HG03432 (cell line): ENCODE measurements at regions not wholly inside any gene's neighbourhood (a gene's known extent, or its start where the extent isn't known, plus 50 kb on each side); places are given as distances from the start of the nearest gene placed in this dataset.
A peak's percentile ranks its signal among the peaks of the same experiment; 100 is the strongest.

ENCODE experiments used
- ATAC-seq: cut with Tn5 transposase; IDR thresholded peaks from one replicate; pipeline ENCODE4 v1.9.1; 2021; ENCODE audit warnings: mild to moderate bottlenecking, moderate library complexity; ENCODE audit not compliant: unreplicated experiment

DNA sequence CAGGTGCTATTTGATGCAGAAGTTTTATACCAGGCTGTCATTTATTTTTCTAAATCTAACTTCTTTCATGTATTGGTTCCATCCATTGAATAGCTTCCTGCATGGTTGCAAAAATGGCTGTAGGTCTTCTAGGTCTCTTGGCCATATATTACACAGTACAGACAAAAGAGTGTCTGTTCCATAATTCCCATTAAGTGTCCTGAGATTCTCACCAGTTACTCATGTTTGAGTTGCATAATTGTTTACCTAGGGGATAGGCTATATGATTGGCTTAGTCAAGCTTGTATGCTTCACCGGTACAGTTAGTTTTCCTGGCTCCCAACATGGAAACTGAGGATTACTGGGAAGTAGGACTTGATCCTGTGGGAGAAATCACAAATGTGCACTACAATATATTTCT is 399.4 kb upstream of the NUDT12 start:
- no peak for ATAC-seq

DNA sequence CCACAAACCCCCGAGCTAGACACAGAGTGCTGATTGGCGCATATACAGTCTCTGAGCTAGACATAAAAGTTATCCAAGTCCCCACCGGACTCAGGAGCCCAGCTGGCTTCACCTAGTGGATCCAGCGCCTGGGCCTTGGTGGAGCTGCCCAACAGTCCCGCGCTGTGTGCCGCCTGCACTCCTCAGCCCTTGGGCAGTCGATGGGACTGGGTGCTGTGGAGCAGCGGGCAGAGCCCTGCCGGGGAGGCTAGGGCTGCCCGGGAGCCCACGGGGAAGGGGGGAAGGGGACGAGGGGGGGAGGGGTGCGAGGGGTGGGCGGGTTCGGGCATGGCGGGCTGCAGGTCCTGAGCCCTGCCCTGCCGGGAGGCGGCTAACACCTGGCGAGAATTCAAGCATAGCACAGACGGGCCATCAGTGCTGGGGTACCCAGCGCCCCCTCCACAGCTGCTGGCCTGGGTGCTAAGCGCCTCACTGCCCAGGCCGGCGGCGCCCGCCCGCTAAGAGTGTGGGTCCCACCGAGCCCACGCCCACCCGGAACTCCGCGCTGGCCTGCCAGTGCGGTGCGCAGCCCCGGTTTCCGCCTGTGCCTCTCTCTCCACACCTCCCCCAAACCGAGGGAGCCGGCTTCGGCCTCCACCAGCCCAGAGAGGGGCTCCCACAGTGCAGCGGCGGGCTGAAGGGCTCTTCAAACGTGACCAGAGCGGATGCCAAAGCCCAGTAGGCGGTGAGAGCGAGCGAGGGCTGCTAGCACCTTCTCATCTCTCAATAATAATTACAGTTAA is 391.2 kb upstream of the NUDT12 start:
- no peak for ATAC-seq

DNA sequence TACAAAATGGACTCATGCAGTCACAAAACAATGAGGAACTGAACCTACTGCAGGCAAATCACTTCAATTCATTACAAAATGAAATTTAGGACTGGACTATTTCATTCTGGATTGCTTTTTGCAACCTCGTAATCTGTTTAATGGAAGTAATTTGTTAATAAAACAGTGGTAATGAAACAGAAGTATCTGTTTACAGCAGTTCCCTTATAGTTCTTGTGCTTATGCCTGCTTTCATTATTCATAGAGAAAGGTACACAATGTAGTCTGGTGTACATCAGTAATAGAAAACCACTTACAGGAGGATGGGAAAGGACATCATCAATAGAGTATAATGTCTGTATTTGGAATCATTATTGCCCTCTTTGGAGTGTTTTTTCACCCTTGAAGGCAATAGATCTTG is 389.2 kb upstream of the NUDT12 start:
- no peak for ATAC-seq

DNA sequence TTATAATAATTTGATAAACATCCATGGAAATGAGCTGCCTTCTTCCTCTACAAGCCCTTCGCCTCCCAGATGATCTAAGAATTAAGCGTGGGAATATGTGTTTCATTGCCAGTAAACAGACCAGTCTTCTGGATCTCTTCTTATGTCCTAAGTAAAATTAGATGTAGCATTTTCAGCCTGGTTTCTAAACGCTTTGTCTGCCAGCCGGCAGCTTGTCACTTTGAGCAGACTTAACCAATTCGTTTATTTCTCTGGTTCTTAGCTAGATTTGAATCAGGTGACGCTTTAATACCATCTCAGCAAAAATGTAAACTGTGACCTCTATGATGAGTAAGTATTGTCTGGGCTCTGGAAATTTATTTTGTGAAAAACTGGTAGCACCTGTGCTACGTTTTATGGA is 380.6 kb upstream of the NUDT12 start:
- ATAC-seq = no peak

DNA sequence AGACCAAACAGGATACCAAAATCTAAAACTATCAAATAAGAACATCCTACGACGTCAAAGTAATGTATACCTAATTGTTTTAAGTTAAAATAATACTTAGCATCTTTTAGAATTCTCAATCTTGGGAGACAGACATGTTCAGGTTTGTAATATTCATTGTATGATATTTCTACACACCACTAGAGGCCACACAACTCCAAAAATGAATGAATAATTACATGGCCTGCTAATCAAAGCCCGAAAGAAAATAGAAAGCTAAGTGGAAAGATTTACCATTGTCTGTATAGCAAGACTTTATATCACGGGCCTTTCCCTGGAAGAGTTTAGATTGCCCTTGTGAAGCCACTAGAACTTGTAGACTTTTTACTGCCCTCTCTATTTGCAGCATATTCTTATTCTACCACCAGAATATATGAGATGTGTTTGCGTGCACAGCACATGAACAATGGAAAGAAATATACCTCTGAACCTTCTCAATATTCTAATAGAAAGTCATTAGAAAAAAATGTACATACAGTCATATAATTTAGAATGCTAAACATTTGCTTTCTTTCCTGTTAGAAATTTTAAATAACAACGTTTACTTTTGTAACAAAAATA is 380.1 kb upstream of the NUDT12 start:
- no peak for ATAC-seq

DNA sequence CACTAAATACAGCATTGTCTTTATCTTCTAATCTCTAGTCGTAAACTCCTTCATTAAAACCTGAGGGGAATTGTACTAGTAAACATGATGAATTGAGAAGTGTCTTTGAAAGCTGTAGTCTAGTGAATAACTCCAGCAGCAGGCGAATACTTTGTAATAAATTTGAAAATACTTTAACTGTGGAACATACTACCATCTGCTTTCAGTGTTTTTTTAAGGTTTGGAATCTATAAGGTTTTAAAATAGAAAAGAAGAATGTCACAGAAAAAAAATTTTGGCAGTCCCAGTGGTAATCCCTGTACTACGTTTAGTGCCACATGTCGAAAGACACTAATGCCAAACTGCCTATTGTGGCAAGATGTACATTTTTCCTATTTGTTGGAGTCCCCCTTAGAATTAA is 379.0 kb upstream of the NUDT12 start:
- no peak for ATAC-seq

DNA sequence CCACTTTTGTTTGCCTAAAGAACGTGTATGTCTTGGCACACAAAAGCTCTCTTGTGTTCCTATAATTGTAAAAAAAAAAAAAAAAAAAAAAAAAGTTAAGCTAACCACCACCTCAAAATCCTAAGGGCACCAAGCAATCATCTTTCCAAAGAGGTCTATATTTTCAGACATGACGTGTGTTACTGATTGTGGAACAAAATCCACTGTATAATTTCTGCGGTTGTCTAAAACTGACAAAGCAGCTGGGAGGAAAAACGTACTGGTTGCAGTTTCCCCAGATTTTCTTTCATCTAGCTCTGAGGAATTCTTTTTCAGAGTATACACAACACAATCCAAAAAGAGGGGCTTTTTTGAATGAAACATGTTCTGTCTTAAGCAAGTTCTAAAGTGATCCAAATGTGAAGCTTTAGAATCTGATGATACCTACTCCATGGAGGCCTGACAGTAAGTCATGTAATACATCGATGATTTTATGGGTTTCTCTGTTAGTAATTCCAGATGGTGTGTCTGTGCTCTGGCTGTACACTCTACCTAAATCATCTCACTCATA is 375.6 kb upstream of the NUDT12 start:
- ATAC-seq = no peak

DNA sequence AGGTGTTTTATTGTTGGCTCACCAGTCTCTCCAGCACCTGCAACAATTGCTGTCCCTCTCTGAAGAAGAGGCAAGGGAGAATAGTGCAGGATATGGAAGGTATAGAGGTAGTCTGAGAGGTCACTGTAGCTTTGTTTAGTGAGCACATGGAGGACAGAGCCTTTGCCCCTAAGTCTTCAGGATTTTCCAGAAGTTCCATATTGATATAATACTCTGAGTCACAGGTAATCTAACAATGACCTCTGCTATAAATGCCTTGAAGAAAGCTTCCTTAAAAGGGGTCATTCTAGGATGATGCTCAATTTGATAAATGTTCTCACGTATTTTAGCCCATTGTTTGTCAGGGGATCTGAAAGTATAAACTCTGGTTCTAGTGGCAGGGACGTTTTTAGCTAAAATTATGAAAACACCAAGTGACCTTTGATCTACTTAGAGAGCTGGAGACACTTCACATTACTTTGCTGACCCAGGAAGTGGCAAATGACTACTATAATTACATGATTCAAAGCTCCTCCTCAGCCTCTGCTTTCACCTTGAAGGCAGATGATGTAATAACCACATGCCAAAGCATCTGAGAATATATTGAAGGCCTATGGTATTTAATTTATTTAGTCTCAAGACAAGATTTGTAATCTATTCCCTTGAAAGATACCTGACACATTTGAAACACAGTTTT is 366.9 kb upstream of the NUDT12 start:
- peak; percentile 93 for ATAC-seq

DNA sequence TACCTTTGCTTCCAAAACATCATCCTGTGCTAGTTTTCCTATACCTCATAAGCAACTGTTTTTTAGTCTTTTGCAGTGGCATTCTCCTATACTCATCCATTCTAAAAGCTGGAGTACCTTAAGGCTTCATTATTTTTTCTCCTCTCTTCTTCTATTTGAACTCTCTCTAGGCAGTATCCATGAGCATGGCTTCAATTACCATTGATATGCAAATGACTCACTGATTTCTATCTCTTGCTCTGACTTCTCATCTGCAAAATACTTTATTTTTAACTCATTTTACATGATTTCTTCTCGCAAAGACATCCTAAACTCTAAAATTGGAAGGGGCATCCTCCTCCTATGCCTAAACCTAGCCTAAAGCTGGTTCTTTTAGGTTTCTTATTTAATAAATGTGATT is 365.1 kb upstream of the NUDT12 start:
- no peak for ATAC-seq

DNA sequence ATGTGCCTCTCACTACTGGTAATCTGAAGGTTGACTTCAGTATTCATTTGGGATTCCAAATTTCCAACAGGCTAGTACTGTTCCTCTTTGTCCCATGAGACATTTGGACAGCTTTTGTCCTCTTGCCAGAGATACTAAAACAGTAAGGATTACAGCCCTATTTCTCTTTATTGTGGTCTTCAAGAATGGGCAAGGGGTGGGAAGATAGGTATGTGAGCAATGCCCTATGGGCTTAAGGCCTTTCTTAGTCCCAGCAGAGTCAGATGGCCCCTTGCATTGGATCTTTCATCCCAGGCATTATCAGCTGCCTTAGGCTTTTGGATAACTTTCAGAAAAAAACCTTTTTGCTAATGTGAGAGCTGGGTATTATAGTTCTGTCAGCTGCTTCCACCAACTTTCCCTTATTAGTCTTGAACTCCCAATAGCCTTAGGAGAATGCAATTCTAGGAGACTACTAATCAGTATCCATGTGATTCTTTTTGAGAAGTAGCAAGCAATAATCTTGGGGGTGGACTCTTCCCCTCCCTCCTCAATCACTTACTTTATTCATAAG is 361.1 kb upstream of the NUDT12 start:
- ATAC-seq = no peak

DNA sequence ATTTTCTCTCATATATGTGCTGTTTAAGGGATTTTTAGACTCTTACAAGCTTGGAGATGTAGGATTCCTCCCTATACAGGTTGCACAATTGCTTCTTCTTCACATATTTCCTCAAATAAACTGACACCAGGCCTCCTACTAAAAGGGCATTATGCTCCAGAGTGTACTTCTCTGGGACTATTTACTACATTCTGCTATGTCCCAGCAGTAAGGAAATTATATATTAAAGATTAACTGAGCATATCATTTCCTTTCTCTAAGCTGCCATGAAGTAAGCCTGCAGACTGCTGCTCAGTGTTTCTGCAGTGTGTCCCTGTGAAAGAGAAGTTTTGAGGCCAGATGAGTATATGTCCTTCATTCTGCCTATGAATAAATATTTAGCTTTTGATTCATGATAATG is 356.9 kb upstream of the NUDT12 start:
- no peak for ATAC-seq

DNA sequence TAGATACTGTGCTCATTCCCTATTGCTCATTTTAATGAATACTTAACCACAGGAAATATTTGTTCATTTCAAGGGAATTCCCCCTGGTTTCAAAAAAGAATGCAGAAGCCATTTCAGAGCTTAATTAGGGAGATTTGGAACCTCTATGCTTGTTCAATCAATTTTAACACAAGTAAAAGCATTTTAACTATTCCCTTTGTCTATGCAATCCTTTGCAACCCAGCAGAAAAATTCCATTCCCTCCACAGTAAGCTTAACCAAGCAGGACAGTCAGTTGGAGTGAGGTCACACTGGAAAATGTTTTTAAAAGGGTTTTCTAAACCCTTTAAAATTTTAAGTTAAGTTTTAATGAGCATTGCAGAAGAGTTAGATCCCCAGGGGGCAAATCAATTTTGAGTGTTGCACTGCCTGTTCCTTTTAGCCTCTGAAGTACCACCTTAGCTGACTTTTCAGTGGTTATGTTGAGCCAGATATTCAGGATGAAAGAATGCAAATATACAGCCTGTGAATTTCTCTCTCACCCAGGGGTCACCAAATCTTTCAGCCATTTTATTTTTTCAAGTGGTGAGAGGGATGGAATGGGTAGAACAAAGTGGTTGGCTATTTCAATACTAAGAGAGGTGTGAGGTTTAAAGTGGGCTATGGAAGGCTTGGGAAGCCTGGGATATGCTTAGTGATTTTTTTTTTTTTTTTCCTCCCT is 356.2 kb upstream of the NUDT12 start:
- ATAC-seq = no peak

DNA sequence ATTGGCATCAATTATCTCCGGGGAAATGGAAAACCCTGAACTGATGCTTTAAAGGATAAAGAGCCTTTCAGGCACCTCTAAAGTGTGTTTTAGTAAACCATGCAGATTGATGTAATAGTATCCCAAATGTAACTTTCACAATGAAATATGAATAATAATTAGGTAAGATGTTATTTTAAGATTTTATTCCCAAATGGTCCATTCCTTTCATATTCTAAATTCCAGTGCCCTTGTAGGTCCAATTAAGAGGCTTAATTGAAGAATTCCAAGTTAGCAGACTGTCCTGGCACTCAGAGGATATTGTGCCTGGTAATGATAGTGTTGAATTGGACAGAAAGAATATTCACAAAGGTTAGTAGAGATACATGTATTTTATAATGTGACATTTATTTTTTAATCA is 352.5 kb upstream of the NUDT12 start:
- no peak for ATAC-seq

DNA sequence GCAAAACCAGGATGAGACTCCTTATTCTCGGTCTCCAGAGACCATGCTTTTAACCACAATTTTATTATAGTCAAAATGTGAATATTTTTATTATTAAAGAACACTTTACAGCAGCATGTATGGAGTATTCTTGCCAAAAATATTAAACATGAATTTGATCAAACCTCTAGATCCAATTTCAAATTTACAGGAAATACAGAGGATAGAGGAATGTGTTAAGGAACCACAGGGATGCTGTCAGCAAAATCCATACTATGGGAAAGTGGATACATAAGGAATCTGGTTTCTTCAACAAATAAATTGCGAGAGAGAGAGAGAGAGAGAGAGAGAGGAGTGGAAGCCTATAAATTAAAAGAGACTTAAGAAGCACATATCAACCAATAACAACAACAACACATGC is 348.2 kb upstream of the NUDT12 start:
- ATAC-seq = no peak

DNA sequence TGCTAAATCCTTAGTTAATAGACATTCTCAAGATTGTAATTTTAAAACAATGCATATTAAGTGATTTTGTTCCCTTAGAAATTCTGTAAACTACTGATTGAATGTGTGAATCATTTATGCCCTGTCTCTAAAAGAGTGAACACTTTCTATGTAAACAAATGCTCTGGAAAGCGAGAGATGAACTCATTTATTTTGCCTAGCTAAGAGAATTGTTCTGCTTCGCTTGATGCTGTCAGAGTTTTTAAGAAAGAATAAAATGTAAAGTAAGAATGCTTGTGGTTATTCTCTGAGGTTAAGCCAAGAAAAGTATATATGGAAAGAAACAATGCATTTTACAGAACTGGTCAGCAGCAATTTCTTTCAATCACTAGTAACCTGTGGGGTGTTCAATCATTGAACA is 347.4 kb upstream of the NUDT12 start:
- ATAC-seq = no peak

DNA sequence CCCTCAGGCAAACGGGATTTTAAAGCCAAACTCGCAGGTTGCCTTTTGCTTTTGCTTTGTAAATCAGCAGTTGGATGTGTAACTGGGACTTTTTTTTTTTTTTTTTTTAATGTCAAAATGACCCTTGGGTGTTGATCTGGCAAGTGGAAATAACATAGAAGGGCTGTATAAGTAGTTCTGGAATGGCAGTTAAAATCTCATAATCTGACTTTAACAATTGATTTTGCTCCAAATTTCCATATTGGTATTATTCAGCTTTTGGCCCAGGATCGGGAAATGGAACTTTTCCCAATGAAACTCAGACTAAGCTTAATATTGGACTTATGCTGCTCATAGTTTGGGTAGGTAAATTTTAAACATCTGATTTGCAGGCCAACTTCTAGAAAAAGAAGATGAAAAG is 346.8 kb upstream of the NUDT12 start:
- ATAC-seq = no peak

DNA sequence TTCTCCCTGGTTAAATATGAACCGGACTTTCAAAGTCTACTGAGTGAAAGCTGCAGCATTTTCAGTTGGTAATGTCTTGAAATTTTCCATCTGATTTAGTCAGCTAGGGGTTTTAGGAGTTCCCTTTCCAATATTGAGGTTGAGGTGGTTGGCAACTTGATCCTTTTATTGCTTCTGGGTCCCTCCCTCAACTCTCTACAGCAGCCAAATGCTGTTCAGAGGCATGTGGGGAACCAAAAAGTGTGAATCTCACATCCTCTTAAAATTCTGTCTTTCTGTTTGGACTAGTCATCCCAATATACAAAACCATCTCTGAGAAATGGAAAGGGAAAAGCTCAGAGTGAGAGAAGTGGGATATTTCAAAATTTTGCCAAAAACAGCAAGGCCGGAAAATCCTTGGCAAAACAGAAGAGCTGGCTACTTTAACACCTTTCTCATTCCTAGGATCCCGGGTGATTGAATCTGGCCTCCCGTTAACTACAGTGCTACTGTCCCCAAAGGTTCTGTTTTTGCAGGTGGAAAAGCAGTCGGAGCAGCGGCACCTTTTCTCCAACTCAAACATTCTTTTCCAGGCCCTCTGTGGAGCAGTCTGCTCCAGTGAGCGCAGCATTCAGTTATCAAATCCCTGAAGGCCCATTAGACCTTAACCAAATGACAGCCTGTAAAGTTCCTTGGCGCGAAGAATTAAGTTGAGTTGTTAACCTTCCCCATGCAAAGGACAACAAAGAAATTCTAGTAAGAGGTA is 345.9 kb upstream of the NUDT12 start:
- ATAC-seq = no peak

DNA sequence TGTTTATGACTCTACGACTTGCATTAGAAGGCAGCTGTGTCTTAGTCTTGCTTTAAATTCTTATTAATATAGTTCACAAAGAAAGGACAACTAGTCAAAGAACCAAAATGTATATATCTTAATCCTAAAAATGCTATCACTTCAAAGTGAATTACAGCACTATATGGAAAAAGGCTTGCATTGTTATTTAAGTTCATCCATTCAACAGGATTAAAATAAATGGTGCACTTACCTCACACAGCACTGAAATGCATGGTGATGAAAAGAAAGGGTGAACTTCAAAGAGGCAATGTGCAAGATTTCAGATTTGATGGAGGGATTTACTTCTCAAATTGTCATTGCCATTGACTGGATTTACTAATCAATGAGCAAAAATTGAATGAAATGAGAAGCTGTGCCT is 344.4 kb upstream of the NUDT12 start:
- no peak for ATAC-seq

DNA sequence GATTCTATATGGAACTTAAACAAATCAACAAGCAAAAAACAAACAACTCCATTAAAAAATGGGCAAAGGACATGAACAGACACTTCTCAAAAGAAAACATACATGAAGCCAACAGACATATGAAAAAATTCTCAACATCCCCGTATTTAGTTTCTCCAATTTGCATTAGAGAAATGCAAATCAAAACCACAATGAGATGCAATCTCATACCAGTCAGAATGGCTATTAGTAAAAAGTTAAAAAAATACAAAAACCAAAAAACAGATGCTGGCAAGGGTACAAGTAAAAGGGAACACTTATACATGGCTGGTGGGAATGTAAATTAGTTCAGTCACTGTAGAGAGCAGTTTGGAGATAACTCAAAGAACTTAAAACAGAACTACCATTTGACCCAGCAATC is 342.1 kb upstream of the NUDT12 start:
- ATAC-seq = peak; percentile 55

DNA sequence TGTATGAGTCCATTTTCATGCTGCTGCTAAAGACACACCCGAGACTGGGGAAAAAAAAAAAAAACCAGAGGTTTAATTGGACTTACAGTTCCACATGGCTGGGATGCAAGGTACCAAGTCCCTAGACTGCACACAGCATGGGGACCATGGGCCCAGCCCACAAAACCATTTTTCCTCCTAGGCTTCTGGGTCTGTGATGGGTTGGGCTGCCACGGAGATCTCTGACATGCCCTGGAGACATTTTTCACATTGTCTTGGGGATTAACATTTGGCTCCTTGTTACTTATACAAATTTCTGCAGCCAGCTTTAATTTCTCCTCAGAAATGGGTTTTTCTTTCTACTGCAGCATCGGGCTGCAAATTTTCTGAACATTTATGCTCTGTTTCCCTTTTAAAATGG is 340.3 kb upstream of the NUDT12 start:
- no peak for ATAC-seq
